Fibroblast of skin of right quadriceps (primary cell): ENCODE measurements at regions not wholly inside any gene's neighbourhood (a gene's known extent, or its start where the extent isn't known, plus 50 kb on each side); places are given as distances from the start of the nearest gene placed in this dataset.

Source experiments
- DNase-seq: peaks from one replicate; pipeline ENCODE4 v3.0.0-alpha.2; 2013

- no peak for DNase-seq
Observed at GRCh38 chr11:29959488-29959887, 57.3 kb downstream of the KCNA4 start.

GRCh38 chr11:29957431-29957830, 59.4 kb downstream of the KCNA4 start:
- DNase-seq, result no peak

- DNase-seq, result no peak
Observed at GRCh38 chr11:29956076-29956556, 60.7 kb downstream of the KCNA4 start.

- DNase-seq, result no peak
Observed at GRCh38 chr11:29943347-29943746, 73.5 kb downstream of the KCNA4 start.

- DNase-seq, result no peak
Observed at GRCh38 chr11:29937526-29937925, 79.3 kb downstream of the KCNA4 start.

GRCh38 chr11:29934115-29934638, 82.7 kb downstream of the KCNA4 start:
- no peak for DNase-seq

- no peak for DNase-seq
Observed at GRCh38 chr11:29916040-29916439, 100.8 kb downstream of the KCNA4 start.

GRCh38 chr11:29914203-29914930, 102.5 kb downstream of the KCNA4 start:
- peak; percentile 2 for DNase-seq

- DNase-seq, result no peak
Observed at GRCh38 chr11:29913352-29913751, 103.5 kb downstream of the KCNA4 start.

- DNase-seq, result no peak
Observed at GRCh38 chr11:29900382-29900781, 116.4 kb downstream of the KCNA4 start.

GRCh38 chr11:29879560-29879959, 137.3 kb downstream of the KCNA4 start:
- no peak for DNase-seq

GRCh38 chr11:29876192-29876591, 140.6 kb downstream of the KCNA4 start:
- DNase-seq, result no peak

- DNase-seq, result no peak
Observed at GRCh38 chr11:29847219-29847618, 169.6 kb downstream of the KCNA4 start.

GRCh38 chr11:29844701-29845379, 172.0 kb downstream of the KCNA4 start:
- DNase-seq, result no peak

- no peak for DNase-seq
Observed at GRCh38 chr11:29844031-29844430, 172.8 kb downstream of the KCNA4 start.

- DNase-seq, result no peak
Observed at GRCh38 chr11:29842061-29842460, 174.8 kb downstream of the KCNA4 start.

GRCh38 chr11:29826878-29827277, 190.0 kb downstream of the KCNA4 start:
- no peak for DNase-seq

- no peak for DNase-seq
Observed at GRCh38 chr11:29816359-29816758, 200.5 kb downstream of the KCNA4 start.

GRCh38 chr11:29809121-29809520, 207.7 kb downstream of the KCNA4 start:
- DNase-seq, result no peak

GRCh38 chr11:29802522-29802921, 214.3 kb downstream of the KCNA4 start:
- DNase-seq, result no peak

GRCh38 chr11:29801561-29801960, 215.3 kb downstream of the KCNA4 start:
- no peak for DNase-seq

GRCh38 chr11:29786092-29786491, 230.7 kb downstream of the KCNA4 start:
- no peak for DNase-seq

GRCh38 chr11:29783506-29783905, 233.3 kb downstream of the KCNA4 start:
- DNase-seq, result no peak

GRCh38 chr11:29782447-29782846, 234.4 kb downstream of the KCNA4 start:
- no peak for DNase-seq
